Fibroblast of peridontal ligament (primary cell): ENCODE measurements at regions not wholly inside any gene's neighbourhood (a gene's known extent, or its start where the extent isn't known, plus 50 kb on each side); places are given as distances from the start of the nearest gene placed in this dataset.
"Not testable (repeated sequence)": the region's sequence is repeated elsewhere in the genome, so short reads cannot be mapped to it uniquely, and the experiment has no call there.

ENCODE experiments used
- DNase-seq: peaks from one replicate; pipeline ENCODE4 v3.0.0-alpha.2; 2010; ENCODE audit errors: extremely low read depth

DNA sequence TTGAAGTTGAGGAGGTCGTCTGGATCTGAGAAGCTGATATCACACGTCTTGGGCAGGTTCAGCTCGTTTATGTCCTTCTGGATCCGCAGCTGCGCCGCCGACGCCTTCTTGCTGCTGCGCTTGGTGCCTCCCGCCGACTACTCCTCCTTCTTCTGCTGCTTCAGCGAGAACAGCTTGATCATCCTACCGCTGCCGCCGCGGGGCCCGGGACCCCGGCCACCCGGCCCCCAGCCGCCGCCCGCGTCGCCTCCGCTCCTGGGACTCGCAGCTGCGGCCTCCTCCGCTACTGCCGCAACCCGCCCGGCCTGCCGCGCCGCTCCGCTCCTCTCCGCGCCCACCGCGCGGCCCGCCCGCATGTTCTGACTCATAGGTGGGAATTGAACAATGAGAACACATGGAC is 1710.6 kb downstream of the TP53TG3F start:
- not testable (repeated sequence) for DNase-seq

DNA sequence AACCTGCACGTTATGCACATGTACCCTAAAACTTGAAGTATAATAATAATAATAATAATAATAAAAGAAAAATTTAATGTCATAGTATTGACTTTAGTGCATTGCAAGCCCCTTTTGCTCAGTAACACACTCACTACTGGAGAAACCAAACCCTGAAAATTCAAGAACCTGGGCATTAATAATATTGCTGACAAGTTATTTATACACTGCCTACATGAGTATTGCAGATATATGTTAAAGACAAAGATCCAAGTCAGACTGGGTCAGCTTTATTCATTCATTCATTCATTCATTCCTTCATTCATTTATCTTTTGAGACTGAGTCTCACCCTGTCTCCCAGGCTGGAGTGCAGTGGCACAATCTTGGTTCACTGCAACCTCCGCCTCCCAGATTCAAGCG is 1711.2 kb downstream of the TP53TG3F start:
- DNase-seq, result no peak

DNA sequence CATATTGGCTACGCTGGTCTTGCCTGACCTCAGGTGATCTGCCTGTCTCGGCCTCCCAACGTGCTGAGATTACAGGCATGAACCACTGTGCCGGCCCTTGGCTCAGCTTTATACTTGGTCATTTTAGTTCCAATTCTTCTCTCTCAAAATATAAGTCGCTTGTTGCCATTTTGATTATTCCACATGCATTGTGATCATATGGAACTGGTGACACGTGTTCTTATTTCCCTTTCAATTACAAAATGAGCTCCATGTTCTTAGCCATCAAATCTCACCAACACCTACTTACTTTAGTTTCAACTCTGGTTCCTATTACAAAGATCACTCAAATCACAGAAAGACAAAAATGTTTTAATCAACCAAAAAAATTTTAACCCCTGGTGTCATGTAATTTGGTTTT is 1711.7 kb downstream of the TP53TG3F start:
- DNase-seq, result no peak

DNA sequence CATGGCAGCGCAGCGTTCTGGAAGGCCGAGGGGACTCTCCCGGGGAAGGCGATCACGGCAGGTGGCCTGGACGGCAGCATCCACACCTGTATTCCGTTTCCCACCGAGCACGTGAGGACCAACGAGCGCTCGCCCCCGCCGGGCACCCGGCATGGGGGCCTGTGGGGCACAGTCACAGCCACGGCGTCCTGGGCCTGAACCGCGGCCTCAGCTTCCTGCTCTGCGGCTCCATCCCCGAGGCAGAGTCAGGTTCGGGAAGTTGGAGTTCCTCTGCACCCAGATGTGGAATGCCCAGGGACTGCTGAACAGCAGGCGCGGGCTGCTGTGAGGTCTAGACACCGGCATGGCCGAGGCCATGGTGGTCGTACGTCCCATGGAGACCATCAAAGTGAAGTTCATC is 1713.9 kb downstream of the TP53TG3F start:
- no peak for DNase-seq

DNA sequence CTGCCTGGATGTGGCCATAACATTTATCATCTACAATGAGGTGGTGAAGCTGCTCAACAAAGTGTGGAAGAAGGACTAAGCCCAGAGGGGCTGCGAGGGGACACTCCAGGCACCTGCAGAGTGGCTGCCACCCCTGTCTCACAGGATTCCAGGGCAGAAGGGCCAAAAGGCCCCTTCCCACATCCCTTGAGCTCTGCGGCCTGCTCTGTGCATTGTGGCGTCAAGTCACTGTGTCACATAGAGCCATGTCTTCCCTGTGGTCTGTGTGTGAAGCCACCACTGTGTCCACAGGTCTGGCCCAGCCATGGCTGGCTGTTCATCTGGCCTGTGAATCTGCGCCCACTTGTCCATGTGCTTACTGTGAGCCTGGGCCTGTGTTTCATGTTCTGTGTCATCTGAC is 1714.6 kb downstream of the TP53TG3F start:
- DNase-seq, result no peak

DNA sequence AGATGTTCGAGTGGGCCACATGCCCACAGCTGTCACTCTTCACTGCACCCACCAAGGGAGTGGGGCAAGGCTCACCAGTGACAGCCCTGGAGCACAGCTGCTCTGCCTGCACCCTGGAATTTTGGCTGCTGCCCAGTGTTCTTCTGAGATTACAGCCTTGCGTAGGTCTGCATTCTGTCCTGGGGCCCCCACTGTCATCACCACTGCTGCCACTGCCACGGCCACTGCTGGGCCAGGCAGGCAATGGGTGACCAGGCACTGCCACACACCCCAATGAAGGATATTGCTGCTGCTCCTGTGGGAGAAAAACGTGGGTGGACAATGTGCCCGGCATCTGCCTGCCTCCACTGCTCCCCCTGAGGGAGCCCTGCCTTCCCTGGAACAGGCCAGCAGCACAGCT is 1717.0 kb downstream of the TP53TG3F start:
- DNase-seq, result no peak

DNA sequence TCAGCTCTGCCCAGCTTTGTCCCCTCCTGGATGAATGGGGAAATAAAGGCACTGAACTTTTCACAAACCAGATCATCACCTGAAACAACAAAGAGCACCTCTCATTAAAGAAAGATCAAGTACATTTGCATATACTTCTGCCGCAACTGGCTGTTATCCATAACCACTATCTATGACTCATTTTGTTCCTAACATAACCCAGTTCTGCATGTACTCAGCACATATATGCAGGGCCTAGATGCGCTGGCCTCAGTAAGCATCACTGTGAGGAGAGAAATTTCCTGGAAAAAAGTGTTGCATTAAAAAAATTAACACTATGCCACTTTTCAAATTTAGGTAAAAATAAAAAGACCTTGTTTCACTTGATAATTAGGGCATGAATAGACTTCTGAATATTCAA is 1718.4 kb downstream of the TP53TG3F start:
- no peak for DNase-seq

DNA sequence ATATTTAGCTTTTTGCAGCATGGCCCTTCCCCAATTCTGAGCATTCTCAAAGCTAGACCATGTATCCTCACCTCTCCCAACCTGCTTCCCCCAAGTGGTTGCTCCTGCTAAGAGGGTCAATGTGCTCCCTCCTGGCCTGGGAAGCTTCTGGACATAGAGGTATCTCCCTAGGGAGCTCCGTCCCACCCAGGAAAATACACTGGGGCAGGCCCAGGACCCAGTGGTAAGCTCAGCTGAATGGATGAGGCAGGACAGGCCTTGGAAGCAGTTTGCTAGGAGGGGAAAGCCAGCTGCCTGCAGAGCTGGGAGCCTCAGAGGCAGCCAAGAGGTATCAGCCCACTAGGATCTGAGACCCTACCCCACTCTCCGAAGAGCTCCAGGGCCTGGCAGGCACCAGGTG is 1721.6 kb downstream of the TP53TG3F start:
- no peak for DNase-seq

DNA sequence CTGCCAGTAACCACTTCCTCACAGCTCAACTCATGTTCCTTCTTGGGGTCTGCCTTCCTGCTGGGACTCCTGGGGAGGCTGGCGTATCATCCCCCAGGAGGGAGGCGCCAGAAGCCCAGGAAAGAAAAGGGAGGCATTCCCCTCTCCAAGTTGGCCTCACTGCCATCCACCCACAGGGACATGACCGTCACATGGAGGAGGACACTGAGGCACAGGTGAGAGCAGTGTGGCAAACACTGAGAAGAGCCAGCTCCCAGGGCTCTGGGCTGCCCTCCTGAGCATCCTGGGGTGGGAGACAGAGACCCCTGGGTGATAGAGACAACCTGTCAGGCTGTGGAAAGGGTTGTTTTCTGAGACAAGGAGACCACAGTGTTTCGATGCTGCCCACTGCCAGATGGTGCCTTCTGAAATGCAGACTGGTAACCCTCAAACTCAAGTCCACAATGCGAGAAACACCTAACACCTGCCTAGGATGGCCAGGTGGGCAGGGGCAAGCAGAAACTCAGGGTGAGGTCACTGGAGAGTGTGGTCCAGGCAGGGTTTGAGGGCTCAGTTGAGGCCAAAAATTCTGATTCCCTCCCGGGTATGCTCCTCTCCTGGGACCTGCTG is 1722.1 kb downstream of the TP53TG3F start:
- no peak for DNase-seq

DNA sequence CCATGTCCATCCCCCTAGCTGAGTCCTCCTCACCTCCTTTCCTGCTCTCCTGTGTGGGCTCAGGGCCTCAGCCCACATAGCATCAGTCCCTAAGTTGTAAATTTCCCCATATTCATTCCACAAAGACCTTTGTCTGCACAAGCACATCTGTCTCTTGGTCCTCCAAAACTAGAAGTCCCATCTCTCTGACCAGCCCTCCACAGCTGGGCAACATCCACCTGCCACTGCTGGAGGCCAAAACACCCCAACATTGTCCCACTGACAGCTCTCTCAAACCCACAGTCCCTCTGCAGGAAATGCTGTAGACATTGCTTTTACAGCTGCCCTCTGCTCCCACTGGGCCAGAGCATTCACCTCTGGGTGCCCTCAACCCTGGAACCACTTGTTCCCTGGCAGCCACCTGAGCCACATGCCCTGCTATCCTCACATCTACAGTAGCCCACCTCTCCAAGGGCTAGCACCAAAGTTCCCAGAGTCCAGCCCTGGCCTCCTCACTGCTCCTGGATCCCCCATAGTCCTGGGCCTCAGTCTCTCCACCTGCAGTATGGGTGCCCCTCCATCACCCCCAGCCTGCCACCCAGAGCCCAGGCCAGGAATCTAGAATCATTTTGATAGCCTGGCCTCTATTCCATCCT is 1722.7 kb downstream of the TP53TG3F start:
- DNase-seq, result no peak

DNA sequence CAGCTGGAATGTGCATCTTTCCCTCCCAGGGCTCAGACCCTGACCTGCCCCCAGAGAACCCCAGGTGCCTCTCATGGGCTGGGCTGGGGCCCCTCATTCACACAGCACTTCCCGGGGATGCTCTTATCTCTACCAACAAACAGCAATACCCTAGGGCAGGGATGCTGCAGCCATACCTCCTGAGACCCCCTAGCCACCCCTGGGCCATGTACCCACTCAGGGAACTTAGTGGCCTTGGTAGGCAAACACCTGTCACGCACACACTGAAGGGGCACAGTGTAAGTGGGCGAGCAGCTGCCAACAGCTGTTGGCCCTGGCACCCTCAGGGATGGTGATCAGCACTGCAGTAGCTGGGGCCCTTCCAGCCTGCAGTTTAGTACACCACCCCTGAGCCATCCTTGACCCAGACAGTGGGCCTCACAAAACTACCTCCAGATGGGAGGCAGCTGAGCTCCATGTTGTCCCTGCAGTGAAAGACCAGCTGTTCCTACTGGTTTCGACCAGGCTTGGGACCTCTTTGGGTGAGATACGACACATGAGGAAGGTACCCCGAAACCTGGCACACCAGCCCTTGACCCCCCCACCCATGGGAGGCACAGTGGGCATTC is 1723.6 kb downstream of the TP53TG3F start:
- no peak for DNase-seq

DNA sequence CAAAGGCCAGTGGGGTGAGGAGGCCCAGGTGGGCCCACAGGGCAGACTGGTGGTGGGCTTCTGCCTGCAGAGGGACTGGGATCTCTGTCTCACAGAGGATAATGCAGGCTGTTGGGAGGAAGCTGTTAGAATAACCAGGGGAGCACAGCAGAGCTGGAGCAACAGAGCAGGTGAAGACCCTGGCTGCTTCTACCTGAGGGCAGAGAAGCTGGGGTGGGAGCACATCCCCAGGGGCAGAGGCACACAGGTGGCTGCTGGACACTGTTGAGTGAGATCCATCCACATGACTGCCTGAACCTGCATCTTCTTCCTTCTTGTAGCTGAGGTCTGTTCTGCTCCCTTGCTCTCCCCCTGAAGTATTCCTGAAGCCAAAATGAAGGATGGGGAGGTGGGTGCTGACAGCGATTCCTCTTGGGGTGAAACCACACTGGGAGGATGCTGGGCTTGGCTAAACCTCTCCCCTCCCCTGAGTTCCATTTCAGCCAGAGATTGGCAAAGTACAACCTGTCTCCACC is 1725.0 kb downstream of the TP53TG3F start:
- no peak for DNase-seq

DNA sequence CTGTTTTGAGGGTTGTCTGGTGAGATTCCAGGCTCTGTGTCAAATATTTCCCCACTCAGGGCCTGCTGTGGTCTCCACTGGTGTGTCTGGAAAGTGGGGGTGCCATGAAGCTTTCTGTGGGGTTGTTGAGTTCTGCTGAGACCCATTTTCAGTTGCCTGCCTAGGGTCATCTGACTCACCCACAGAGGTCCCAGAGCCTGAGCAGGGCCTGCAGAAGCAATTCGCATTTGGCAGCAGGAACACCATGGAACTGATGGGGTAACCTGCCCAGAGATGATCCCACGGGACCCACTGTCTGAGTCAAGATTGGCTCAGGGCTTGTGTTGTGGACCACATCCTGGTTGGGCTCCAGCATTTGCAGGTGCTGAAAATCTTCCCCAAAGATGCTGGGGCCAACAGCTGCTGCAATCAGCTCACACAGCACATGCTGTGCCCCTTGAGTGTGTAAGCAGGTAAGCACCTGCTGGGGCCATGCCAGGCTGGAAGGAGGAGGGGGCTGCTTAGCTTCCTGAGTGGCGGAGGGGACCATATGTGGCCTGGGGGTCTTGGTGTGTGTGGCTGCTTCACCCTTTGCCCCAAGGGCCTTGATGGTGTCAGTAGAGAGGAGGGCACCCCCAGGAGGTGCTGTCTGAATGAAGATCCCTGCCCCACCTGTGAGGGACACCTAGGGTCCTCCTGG is 1726.1 kb downstream of the TP53TG3F start:
- no peak for DNase-seq

DNA sequence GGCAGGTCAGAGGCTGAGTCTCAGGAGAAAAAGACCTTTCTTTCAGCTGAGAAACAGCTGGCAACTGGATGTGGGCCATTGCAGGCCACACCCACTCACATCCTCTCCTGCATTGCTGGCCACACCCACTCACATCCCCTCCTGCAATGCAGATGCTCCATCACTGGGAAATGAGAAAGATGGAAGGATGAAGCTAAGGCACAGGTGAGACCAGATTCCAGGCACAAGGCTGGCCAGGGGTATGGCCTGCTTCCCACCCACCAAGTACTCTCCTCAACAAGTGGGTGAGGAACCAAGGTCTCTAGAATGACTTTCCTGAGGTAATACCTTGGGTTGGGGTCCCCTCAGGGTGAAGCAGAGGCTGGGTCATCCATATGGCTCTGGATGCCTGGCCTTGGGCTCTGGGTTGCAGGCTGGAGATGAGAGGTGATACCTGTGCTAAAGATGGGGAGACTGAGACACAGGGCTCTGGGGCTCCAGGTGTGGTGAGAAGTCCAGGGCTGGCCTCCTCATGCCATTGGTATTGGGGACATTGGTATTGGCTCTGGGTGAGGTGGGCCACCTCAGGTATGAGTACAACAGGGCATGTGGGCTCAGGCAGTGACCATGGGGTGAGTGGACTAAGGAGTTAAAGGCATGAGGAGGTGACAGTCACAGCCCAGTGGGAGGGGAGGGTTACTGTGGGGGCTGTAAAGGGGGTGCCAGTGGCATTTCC is 1726.8 kb downstream of the TP53TG3F start:
- DNase-seq, result no peak

DNA sequence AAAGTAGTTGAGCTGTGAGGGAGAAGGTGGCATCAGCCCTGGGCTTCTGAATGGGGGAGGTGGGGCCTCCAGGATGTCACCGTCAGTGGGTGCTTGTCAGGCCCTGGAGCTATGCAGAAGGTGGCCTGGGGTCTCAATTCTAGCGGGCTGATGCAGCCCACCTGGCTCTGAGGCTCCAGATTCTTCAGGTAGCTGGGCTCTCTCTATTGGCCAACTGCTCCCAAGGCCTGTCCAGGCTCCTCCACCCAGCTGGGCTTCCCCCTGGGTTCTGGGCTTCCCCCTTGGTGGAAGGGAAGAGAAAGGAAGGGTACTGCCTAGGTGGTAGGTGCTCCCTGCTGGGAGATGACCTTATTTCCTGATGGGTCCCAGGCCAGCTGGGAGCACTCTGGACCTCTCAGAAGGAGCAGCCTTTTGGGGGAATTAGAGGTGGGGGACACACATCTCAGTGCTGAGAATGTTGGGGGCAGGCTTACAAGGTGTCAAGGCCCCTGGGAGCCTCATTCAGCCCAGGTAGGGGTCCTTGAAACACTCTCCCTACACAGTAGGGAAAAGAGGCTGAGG is 1728.3 kb downstream of the TP53TG3F start:
- no peak for DNase-seq

DNA sequence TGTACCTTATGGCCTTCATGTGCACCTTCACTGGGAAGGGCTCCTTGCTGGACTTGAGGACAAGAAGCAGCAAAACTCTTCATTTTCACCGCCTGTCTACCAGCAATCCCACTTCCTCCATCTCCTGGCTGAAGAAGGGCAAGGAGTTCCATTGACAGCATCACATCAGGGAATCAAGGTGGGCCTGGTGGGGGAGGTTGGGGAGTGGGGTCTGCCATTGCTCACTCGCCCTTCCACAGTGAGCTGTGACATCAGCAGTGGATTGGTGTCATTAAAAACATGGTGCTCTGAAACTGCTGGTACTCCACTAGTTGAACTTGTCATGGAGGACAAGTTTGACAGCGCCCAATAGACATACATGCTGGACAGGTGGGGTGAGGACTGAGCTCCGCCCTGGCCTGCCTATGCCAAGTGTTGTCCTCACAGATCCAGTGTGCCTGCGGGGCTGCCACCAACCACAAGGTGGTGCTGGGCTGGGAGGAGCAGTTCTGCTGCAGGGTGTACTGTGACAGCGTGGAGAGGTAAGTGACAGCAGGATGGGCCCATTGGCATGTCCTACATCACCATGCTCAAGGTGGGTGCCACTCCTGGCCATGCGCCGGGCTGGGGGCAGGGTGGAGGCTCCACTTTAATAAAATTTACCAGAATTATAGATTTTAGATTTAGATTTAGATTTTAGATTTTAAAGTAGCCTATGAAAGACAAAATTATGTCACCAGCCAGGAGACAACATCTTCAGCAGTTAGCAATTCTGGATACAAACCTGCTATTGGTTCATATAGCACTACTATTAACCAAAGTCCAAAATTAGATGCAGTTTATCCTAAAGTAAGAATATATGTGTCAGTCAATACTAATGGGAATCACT is 1729.1 kb downstream of the TP53TG3F start:
- no peak for DNase-seq

DNA sequence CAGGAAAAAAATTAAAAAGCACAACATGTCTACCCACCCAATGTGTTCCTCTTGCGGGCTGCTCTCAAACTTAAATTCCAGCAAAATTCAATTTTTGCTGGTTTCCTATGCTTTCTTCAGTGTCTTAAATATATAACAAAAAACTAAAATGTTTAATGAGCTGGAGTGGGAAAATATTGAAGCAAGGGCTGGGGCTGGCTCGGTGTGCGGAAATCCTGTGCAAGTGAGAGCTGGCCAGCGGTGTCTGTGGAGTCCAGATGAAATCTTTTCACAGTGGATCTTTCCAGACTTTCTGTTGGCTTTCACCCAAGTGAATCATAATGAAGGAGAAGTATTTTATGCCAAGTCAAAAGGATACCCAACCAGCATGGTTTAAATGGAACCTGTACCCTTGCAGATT is 1733.6 kb downstream of the TP53TG3F start:
- DNase-seq, result no peak

DNA sequence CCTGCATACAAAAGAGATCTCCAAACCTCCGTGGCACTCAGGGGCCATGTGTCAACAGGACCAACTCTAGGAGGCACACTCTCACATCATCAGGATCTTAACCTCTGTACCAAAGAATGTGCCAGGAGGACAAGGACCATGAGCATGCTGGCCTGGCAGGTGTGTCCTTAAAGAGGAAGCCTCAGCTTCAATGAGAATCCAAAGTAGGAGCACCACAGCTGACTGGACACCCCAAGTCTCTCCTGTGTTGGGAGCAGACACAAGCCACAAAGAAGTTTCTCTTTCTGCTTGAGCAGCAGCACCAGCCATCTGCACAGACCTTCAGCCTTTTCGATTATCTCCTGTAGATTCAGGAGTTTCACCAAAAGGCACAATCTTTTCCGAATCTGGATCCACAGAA is 1734.5 kb downstream of the TP53TG3F start:
- no peak for DNase-seq

DNA sequence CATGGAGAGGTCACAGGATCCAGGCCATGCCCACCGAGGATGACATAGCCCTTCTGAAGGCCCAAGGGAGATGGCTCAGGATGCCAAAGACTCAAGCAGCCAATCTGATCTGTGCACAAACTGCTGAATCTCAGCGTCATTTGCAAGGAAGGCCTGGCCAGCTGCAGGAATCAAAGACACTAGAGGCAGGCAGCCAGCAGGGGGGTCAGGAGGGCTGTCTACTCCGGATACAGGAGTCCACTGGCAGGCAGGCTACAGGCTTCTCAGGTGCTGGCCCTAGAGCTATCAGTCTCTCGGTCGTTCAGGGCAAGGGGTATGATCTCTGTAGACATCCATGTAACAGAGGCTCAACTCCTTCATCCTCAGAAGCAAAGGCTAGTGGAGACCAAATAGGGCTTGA is 1735.3 kb downstream of the TP53TG3F start:
- no peak for DNase-seq

DNA sequence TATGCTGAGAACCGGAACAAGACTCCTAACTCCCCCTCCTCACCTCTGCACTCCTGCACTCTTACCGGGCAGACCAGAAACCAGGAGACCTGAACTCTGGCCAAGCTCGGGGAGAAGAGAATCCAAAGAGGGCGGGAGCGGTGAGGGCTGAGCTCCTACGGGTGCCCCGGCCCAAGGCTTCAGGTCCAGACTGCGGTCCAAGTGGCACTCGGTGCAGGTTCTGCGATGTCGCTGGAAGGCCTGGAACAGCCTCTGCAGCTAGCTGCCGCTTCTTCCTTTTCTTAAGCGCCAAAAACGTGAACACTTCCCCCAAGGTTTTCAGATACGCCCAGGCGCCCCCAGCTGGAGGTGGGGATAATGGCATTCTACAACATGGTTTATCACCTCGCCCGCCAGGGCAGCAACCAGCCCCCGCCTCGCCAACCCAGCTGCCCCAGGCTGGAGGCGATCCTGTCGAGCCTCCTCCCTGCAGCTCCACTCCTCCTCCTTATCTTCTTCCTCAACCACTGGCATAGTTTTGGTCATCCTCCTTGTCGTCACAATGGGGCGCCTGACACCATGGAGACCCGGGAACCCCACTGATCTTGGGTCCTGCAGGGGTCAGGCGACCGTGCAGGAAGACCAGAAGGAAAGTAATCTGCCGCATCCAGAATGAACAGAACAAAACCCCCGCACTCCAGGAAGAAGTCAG is 1735.9 kb downstream of the TP53TG3F start:
- no peak for DNase-seq
